ENCODE measurements at regions not wholly inside any gene's neighbourhood (a gene's known extent, or its start where the extent isn't known, plus 50 kb on each side); places are given as distances from the start of the nearest gene placed in this dataset.
A peak's percentile ranks its signal among the peaks of the same experiment; 100 is the strongest.

- H3K9me3 Mint-ChIP-seq, result no peaks in the 10 kb centered on the region
- no peaks in the 10 kb centered on the region for H3K36me3 Mint-ChIP-seq
- ATAC-seq (no peak), DNase-seq (ENCODE audit: low spot score in 2 of 2) (no peak)
- H3K27ac Mint-ChIP-seq, result no peak overlapping the region
Observed at GRCh38 chr12:75891072-75891471, 140.5 kb downstream of the PHLDA1 start.

- no peaks in the 10 kb centered on the region for H3K9me3 Mint-ChIP-seq
- H3K36me3 Mint-ChIP-seq, result no peaks in the 10 kb centered on the region
- no peak overlapping the region for H3K27ac Mint-ChIP-seq
- ATAC-seq (no peak), DNase-seq (ENCODE audit: low spot score in 2 of 2) (no peak)
Observed at GRCh38 chr12:75890660-75891059, 140.9 kb downstream of the PHLDA1 start.

GRCh38 chr12:75890141-75890540 is 141.4 kb downstream of the PHLDA1 start:
- no peak for ATAC-seq
- H3K36me3 Mint-ChIP-seq, result no peaks in the 10 kb centered on the region
- no peak overlapping the region for H3K27ac Mint-ChIP-seq
- H3K9me3 Mint-ChIP-seq, result no peaks in the 10 kb centered on the region
- no peak for DNase-seq (ENCODE audit: low spot score in 2 of 2)

GRCh38 chr12:75888874-75889613 is 142.5 kb downstream of the PHLDA1 start:
- no peak for DNase-seq (ENCODE audit: low spot score in 2 of 2)
- Mint-ChIP-seq H3K9me3 (no peaks in the 10 kb centered on the region), H3K36me3 (no peaks in the 10 kb centered on the region)

GRCh38 chr12:75888399-75888798 is 143.2 kb downstream of the PHLDA1 start:
- peaks cover 0 to 4% of the 10 kb centered on the region in 2 donors for H3K9me3 Mint-ChIP-seq
- ATAC-seq (no peak), DNase-seq (ENCODE audit: low spot score in 2 of 2) (no peak)
- H3K27ac Mint-ChIP-seq, result no peak overlapping the region
- no peaks in the 10 kb centered on the region for H3K36me3 Mint-ChIP-seq

More at GRCh38 chr12:75888874-75889613, 142.5 kb downstream of the PHLDA1 start:
- no peak for ATAC-seq
- H3K27ac Mint-ChIP-seq, result no peak overlapping the region

GRCh38 chr12:75887979-75888378 is 143.6 kb downstream of the PHLDA1 start:
- no peak for ATAC-seq
- peaks cover 0 to 5% of the 10 kb centered on the region in 2 donors for H3K9me3 Mint-ChIP-seq
- DNase-seq (ENCODE audit: low spot score in 2 of 2), result no peak
- H3K27ac Mint-ChIP-seq, result no peak overlapping the region
- no peaks in the 10 kb centered on the region for H3K36me3 Mint-ChIP-seq

- no peak for DNase-seq (ENCODE audit: low spot score in 2 of 2)
- peaks cover 0 to 5% of the 10 kb centered on the region in 2 donors for H3K9me3 Mint-ChIP-seq
- no peak overlapping the region for H3K27ac Mint-ChIP-seq
- no peaks in the 10 kb centered on the region for H3K36me3 Mint-ChIP-seq
- ATAC-seq, result no peak
Observed at GRCh38 chr12:75884465-75884985, 147.1 kb downstream of the PHLDA1 start.

GRCh38 chr12:75883241-75883640 is 148.3 kb downstream of the PHLDA1 start:
- H3K36me3 Mint-ChIP-seq, result no peaks in the 10 kb centered on the region
- no peak overlapping the region for H3K27ac Mint-ChIP-seq
- no peak for DNase-seq (ENCODE audit: low spot score in 2 of 2)
- ATAC-seq, result no peak
- peaks cover 0 to 5% of the 10 kb centered on the region in 2 donors for H3K9me3 Mint-ChIP-seq

- Mint-ChIP-seq H3K36me3 (no peaks in the 10 kb centered on the region), H3K9me3 (peaks cover 0 to 5% of the 10 kb centered on the region in 2 donors), H3K27ac (no peak overlapping the region)
- ATAC-seq (no peak), DNase-seq (ENCODE audit: low spot score in 2 of 2) (no peak)
Observed at GRCh38 chr12:75882421-75882820, 149.2 kb downstream of the PHLDA1 start.

GRCh38 chr12:75881920-75882319 is 149.7 kb downstream of the PHLDA1 start:
- DNase-seq (ENCODE audit: low spot score in 2 of 2) (no peak), ATAC-seq (no peak)
- Mint-ChIP-seq H3K9me3 (peaks cover 0 to 5% of the 10 kb centered on the region in 2 donors), H3K36me3 (no peaks in the 10 kb centered on the region), H3K27ac (no peak overlapping the region)

GRCh38 chr12:75877763-75878621 is 153.6 kb downstream of the PHLDA1 start:
- ATAC-seq, result no peak
- DNase-seq (ENCODE audit: low spot score in 2 of 2), result no peak
- H3K27ac Mint-ChIP-seq, result no peak overlapping the region
- H3K9me3 Mint-ChIP-seq, result peaks cover 0 to 7% of the 10 kb centered on the region in 2 donors
- H3K36me3 Mint-ChIP-seq, result no peaks in the 10 kb centered on the region

- DNase-seq (ENCODE audit: low spot score in 2 of 2), result no peak
- H3K9me3 Mint-ChIP-seq, result peaks cover 0 to 11% of the 10 kb centered on the region in 2 donors
- peak in 1 of 2 donors; percentile 50 for ATAC-seq
- no peak overlapping the region for H3K27ac Mint-ChIP-seq
- no peaks in the 10 kb centered on the region for H3K36me3 Mint-ChIP-seq
Observed at GRCh38 chr12:75876832-75877762, 154.5 kb downstream of the PHLDA1 start.

- no peak overlapping the region for H3K27ac Mint-ChIP-seq
Observed at GRCh38 chr12:75874441-75874840, 157.1 kb downstream of the PHLDA1 start.

GRCh38 chr12:75872762-75873161 is 158.8 kb downstream of the PHLDA1 start:
- Mint-ChIP-seq H3K36me3 (no peaks in the 10 kb centered on the region), H3K27ac (no peak overlapping the region), H3K9me3 (peaks cover 0 to 11% of the 10 kb centered on the region in 2 donors)
- ATAC-seq, result no peak
- DNase-seq (ENCODE audit: low spot score in 2 of 2), result no peak

More at GRCh38 chr12:75874441-75874840, 157.1 kb downstream of the PHLDA1 start:
- Mint-ChIP-seq H3K36me3 (no peaks in the 10 kb centered on the region), H3K9me3 (peaks cover 0 to 11% of the 10 kb centered on the region in 2 donors)
- ATAC-seq (no peak), DNase-seq (ENCODE audit: low spot score in 2 of 2) (no peak)

GRCh38 chr12:75870878-75871277 is 160.7 kb downstream of the PHLDA1 start:
- DNase-seq (ENCODE audit: low spot score in 2 of 2) (no peak), ATAC-seq (no peak)
- peaks cover 6 to 20% of the 10 kb centered on the region in 2 donors for H3K9me3 Mint-ChIP-seq
- no peaks in the 10 kb centered on the region for H3K36me3 Mint-ChIP-seq
- H3K27ac Mint-ChIP-seq, result no peak overlapping the region

- H3K27ac Mint-ChIP-seq, result no peak overlapping the region
- DNase-seq (ENCODE audit: low spot score in 2 of 2) (no peak), ATAC-seq (no peak)
- peaks cover 6 to 15% of the 10 kb centered on the region in 2 donors for H3K9me3 Mint-ChIP-seq
- no peaks in the 10 kb centered on the region for H3K36me3 Mint-ChIP-seq
Observed at GRCh38 chr12:75868501-75868900, 163.1 kb downstream of the PHLDA1 start.

Data from activated naive CD4-positive, alpha-beta T cell treated with anti-CD3 and anti-CD28 coated beads, Interleukin-2, amount 50 U/mL, for 72 hours (primary cell).